GM18499 (cell line): ENCODE measurements at regions not wholly inside any gene's neighbourhood (a gene's known extent, or its start where the extent isn't known, plus 50 kb on each side); places are given as distances from the start of the nearest gene placed in this dataset.

ENCODE experiments used
- ATAC-seq: cut with Tn5 transposase; IDR thresholded peaks from one replicate; pipeline ENCODE4 v1.9.1; 2021; ENCODE audit warnings: moderate number of reproducible peaks; ENCODE audit not compliant: insufficient read depth, unreplicated experiment

GRCh38 chr12:92034858-92035401 is 110.7 kb downstream of the BTG1 start:
- ATAC-seq = peak; percentile 62

- ATAC-seq = no peak
These were observed 111.6 kb downstream of the BTG1 start for GRCh38 chr12:92034083-92034482.

GRCh38 chr12:92032965-92033364 is 112.7 kb downstream of the BTG1 start:
- no peak for ATAC-seq

- ATAC-seq = no peak
These were observed 113.5 kb downstream of the BTG1 start for GRCh38 chr12:92032101-92032500.

GRCh38 chr12:92030618-92031017 is 115.0 kb downstream of the BTG1 start:
- ATAC-seq = peak; percentile 50

- no peak for ATAC-seq
These were observed 115.6 kb downstream of the BTG1 start for GRCh38 chr12:92029902-92030586.

- no peak for ATAC-seq
These were observed 116.5 kb downstream of the BTG1 start for GRCh38 chr12:92029136-92029535.

GRCh38 chr12:92028441-92028709 is 117.3 kb downstream of the BTG1 start:
- no peak for ATAC-seq

- no peak for ATAC-seq
These were observed 117.8 kb downstream of the BTG1 start for GRCh38 chr12:92027701-92028440.

- ATAC-seq = no peak
These were observed 118.4 kb downstream of the BTG1 start for GRCh38 chr12:92027243-92027642.

GRCh38 chr12:92025462-92026207 is 120.0 kb downstream of the BTG1 start:
- no peak for ATAC-seq

GRCh38 chr12:92022093-92022492 is 123.6 kb downstream of the BTG1 start:
- no peak for ATAC-seq

- no peak for ATAC-seq
These were observed 124.0 kb downstream of the BTG1 start for GRCh38 chr12:92021666-92022035.

GRCh38 chr12:92020983-92021665 is 124.5 kb downstream of the BTG1 start:
- ATAC-seq = no peak

- ATAC-seq = no peak
These were observed 126.0 kb downstream of the BTG1 start for GRCh38 chr12:92019491-92020277.

GRCh38 chr12:92012691-92013090 is 133.0 kb downstream of the BTG1 start:
- ATAC-seq = no peak

GRCh38 chr12:92010853-92011701 is 134.6 kb downstream of the BTG1 start:
- ATAC-seq = no peak

GRCh38 chr12:92010368-92010767 is 135.3 kb downstream of the BTG1 start:
- ATAC-seq = no peak

- no peak for ATAC-seq
These were observed 137.3 kb downstream of the BTG1 start for GRCh38 chr12:92008345-92008744.
